MCF 10A (cell line): ENCODE measurements at regions not wholly inside any gene's neighbourhood (a gene's known extent, or its start where the extent isn't known, plus 50 kb on each side); places are given as distances from the start of the nearest gene placed in this dataset.

ENCODE experiments used
- BruUV-seq: library from RNA; stranded (reverse); fragments of 400-500 nt; replicated peaks from 2 replicates; lab custom pipeline; 2021; lab: Mats Ljungman, UMichigan
- CTCF ChIA-PET: fragments of 300-600 bp; sonication (Branson Sonifier 250); formaldehyde crosslinking; extraction: SDS; loops from one replicate; lab custom pipeline; 2021; ENCODE audit warnings: antibody characterized with exemption, inconsistent platforms; lab: Yijun Ruan, JAX
- POLR2A ChIA-PET: fragments of 300-600, 350-650 bp; sonication (Branson Sonifier 250); formaldehyde crosslinking; extraction: SDS; loops from one replicate; lab custom pipeline; 2020; ENCODE audit warnings: antibody characterized with exemption, inconsistent platforms; lab: Yijun Ruan, JAX
- DNase-seq: peaks from one replicate; pipeline ENCODE4 v3.0.0-alpha.2; 2018; ENCODE audit not compliant: unreplicated experiment
- H3K27ac Mint-ChIP-seq: one replicate; pipeline ENCODE4 v1.8.0; 2022; ENCODE audit warnings: mild to moderate bottlenecking, low read depth, mixed read lengths; ENCODE audit not compliant: unreplicated experiment
- H3K27me3 Mint-ChIP-seq: one replicate; pipeline ENCODE4 v1.8.0; 2022; ENCODE audit warnings: mixed read lengths; ENCODE audit not compliant: insufficient read depth, unreplicated experiment
- H3K36me3 Mint-ChIP-seq: one replicate; pipeline ENCODE4 v1.8.0; 2022; ENCODE audit warnings: mild to moderate bottlenecking, moderate library complexity, mixed read lengths; ENCODE audit not compliant: insufficient read depth, unreplicated experiment
- H3K4me1 Mint-ChIP-seq: one replicate; pipeline ENCODE4 v1.8.0; 2022; ENCODE audit warnings: mixed read lengths; ENCODE audit not compliant: insufficient read depth, unreplicated experiment
- H3K4me3 Mint-ChIP-seq: one replicate; pipeline ENCODE4 v1.8.0; 2022; ENCODE audit warnings: mild to moderate bottlenecking, moderate library complexity, mixed read lengths; ENCODE audit not compliant: unreplicated experiment
- H3K9me3 Mint-ChIP-seq: one replicate; pipeline ENCODE4 v1.8.0; 2022; ENCODE audit warnings: mixed read lengths; ENCODE audit not compliant: unreplicated experiment
- intact Hi-C: fragments of 100-400 bp; cut with micrococcal nuclease; formaldehyde crosslinking; loops from 2 replicates; pipeline ENCODE4 v1.14.1; 2022
- TF ChIP-seq, protein P1 (sequence below): fragments of 200-600 bp; IDR thresholded peaks from one replicate; pipeline ENCODE4 v1.8.0; 2022; ENCODE audit warnings: antibody characterized with exemption, mild to moderate bottlenecking; ENCODE audit not compliant: unreplicated experiment

- H3K27me3 Mint-ChIP-seq = no peaks in the 10 kb centered on the region
- H3K9me3 Mint-ChIP-seq = no peaks in the 10 kb centered on the region
- H3K4me1 Mint-ChIP-seq = no peaks in the 10 kb centered on the region
- H3K27ac Mint-ChIP-seq = no peak overlapping the region
- no TSS peak for BruUV-seq
- TF ChIP-seq, protein P1, sequence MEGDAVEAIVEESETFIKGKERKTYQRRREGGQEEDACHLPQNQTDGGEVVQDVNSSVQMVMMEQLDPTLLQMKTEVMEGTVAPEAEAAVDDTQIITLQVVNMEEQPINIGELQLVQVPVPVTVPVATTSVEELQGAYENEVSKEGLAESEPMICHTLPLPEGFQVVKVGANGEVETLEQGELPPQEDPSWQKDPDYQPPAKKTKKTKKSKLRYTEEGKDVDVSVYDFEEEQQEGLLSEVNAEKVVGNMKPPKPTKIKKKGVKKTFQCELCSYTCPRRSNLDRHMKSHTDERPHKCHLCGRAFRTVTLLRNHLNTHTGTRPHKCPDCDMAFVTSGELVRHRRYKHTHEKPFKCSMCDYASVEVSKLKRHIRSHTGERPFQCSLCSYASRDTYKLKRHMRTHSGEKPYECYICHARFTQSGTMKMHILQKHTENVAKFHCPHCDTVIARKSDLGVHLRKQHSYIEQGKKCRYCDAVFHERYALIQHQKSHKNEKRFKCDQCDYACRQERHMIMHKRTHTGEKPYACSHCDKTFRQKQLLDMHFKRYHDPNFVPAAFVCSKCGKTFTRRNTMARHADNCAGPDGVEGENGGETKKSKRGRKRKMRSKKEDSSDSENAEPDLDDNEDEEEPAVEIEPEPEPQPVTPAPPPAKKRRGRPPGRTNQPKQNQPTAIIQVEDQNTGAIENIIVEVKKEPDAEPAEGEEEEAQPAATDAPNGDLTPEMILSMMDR = no peak
- DNase-seq = no peak
- H3K36me3 Mint-ChIP-seq = no peaks in the 10 kb centered on the region
- POLR2A ChIA-PET = interaction anchor here (0.6 to 0.9 kb wide), 2 partner anchors 9 to 53 kb away, joined by 3 to 4 read pairs; no protein-coding TSS in a partner anchor
- intact Hi-C loops = no loop called here
- CTCF ChIA-PET = no interaction called here
- H3K4me3 Mint-ChIP-seq = no peak overlapping the region
These were observed 52.4 kb upstream of the FNDC3B start for GRCh38 chr3:171986757-171987518.
